Activated CD4-positive, alpha-beta memory T cell treated with anti-CD3 and anti-CD28 coated beads, Interleukin-2, amount 10 ng/mL, durations not matched to agents 7 days and 5 days (primary cell): ENCODE measurements at regions not wholly inside any gene's neighbourhood (a gene's known extent, or its start where the extent isn't known, plus 50 kb on each side); places are given as distances from the start of the nearest gene placed in this dataset.
"Not testable (repeated sequence)": the region's sequence is repeated elsewhere in the genome, so short reads cannot be mapped to it uniquely, and the experiment has no call there.

ENCODE experiments used
- CTCF ChIA-PET: fragments of 350-600 bp; sonication (Branson Sonifier 250); formaldehyde crosslinking; loops from one replicate; lab custom pipeline; 2021; ENCODE audit warnings: antibody characterized with exemption, inconsistent platforms; lab: Charles Lee
- POLR2A ChIA-PET: fragments of 350-600 bp; sonication (Branson Sonifier 250); formaldehyde crosslinking; loops from one replicate; lab custom pipeline; 2021; ENCODE audit warnings: antibody characterized with exemption; lab: Charles Lee
- DNase-seq: peaks from one replicate; pipeline ENCODE4 v3.0.0-alpha.2; 2020
- H3K27ac Mint-ChIP-seq: one replicate; pipeline ENCODE4 v1.8.0; 2021; ENCODE audit warnings: mild to moderate bottlenecking, mixed read lengths
- H3K27me3 Mint-ChIP-seq: one replicate; pipeline ENCODE4 v1.8.0; 2021; ENCODE audit warnings: mixed read lengths
- H3K36me3 Mint-ChIP-seq: one replicate; pipeline ENCODE4 v1.8.0; 2021; ENCODE audit warnings: low read depth, mixed read lengths
- H3K4me1 Mint-ChIP-seq: one replicate; pipeline ENCODE4 v1.8.0; 2021; ENCODE audit warnings: mixed read lengths
- H3K4me3 Mint-ChIP-seq: one replicate; pipeline ENCODE4 v1.8.0; 2021; ENCODE audit warnings: mild to moderate bottlenecking, mixed read lengths
- H3K9me3 Mint-ChIP-seq: one replicate; pipeline ENCODE4 v1.8.0; 2021; ENCODE audit warnings: mixed read lengths

- Mint-ChIP-seq H3K4me1 (no peaks in the 10 kb centered on the region), H3K9me3 (no peaks in the 10 kb centered on the region)
These were observed 250.8 kb upstream of the RSPO3 start for GRCh38 chr6:126867641-126868040.

GRCh38 chr6:126873351-126873750 lies 245.1 kb upstream of the RSPO3 start:
- Mint-ChIP-seq H3K27me3 (no peaks in the 10 kb centered on the region), H3K27ac (no peak overlapping the region), H3K9me3 (no peaks in the 10 kb centered on the region), H3K36me3 (no peaks in the 10 kb centered on the region), H3K4me3 (no peak overlapping the region), H3K4me1 (no peaks in the 10 kb centered on the region)
- DNase-seq: no peak
- ChIA-PET CTCF (no interaction called here), POLR2A (no interaction called here)

More at GRCh38 chr6:126867641-126868040, 250.8 kb upstream of the RSPO3 start:
- CTCF ChIA-PET: no interaction called here
- Mint-ChIP-seq H3K4me3 (no peak overlapping the region), H3K36me3 (no peaks in the 10 kb centered on the region), H3K27me3 (no peaks in the 10 kb centered on the region), H3K27ac (no peak overlapping the region)
- POLR2A ChIA-PET: no interaction called here
- no peak for DNase-seq

GRCh38 chr6:126873791-126874190 lies 244.7 kb upstream of the RSPO3 start:
- H3K27me3 Mint-ChIP-seq: no peaks in the 10 kb centered on the region
- CTCF ChIA-PET: no interaction called here
- POLR2A ChIA-PET: no interaction called here

GRCh38 chr6:126876446-126876845 lies 242.0 kb upstream of the RSPO3 start:
- ChIA-PET CTCF (no interaction called here), POLR2A (no interaction called here)
- Mint-ChIP-seq H3K9me3 (no peaks in the 10 kb centered on the region), H3K4me3 (no peak overlapping the region), H3K4me1 (no peaks in the 10 kb centered on the region), H3K36me3 (no peaks in the 10 kb centered on the region), H3K27ac (no peak overlapping the region), H3K27me3 (no peaks in the 10 kb centered on the region)
- no peak for DNase-seq

More at GRCh38 chr6:126873791-126874190, 244.7 kb upstream of the RSPO3 start:
- Mint-ChIP-seq H3K9me3 (no peaks in the 10 kb centered on the region), H3K4me1 (no peaks in the 10 kb centered on the region), H3K27ac (no peak overlapping the region), H3K4me3 (no peak overlapping the region), H3K36me3 (no peaks in the 10 kb centered on the region)
- no peak for DNase-seq

- no peak overlapping the region for H3K4me3 Mint-ChIP-seq
- H3K36me3 Mint-ChIP-seq: no peaks in the 10 kb centered on the region
- no peak for DNase-seq
- ChIA-PET POLR2A (no interaction called here), CTCF (no interaction called here)
- H3K4me1 Mint-ChIP-seq: no peaks in the 10 kb centered on the region
- no peaks in the 10 kb centered on the region for H3K9me3 Mint-ChIP-seq
- no peaks in the 10 kb centered on the region for H3K27me3 Mint-ChIP-seq
- H3K27ac Mint-ChIP-seq: no peak overlapping the region
These were observed 237.5 kb upstream of the RSPO3 start for GRCh38 chr6:126880964-126881363.

- CTCF ChIA-PET: no interaction called here
- Mint-ChIP-seq H3K36me3 (no peaks in the 10 kb centered on the region), H3K27ac (no peak overlapping the region), H3K4me1 (no peaks in the 10 kb centered on the region), H3K27me3 (no peaks in the 10 kb centered on the region), H3K4me3 (no peak overlapping the region), H3K9me3 (no peaks in the 10 kb centered on the region)
- DNase-seq: no peak
- POLR2A ChIA-PET: no interaction called here
These were observed 232.4 kb upstream of the RSPO3 start for GRCh38 chr6:126886106-126886505.

GRCh38 chr6:126888727-126889725 lies 229.4 kb upstream of the RSPO3 start:
- no peak overlapping the region for H3K4me3 Mint-ChIP-seq
- H3K9me3 Mint-ChIP-seq: no peaks in the 10 kb centered on the region
- DNase-seq: no peak
- no peak overlapping the region for H3K27ac Mint-ChIP-seq
- H3K27me3 Mint-ChIP-seq: no peaks in the 10 kb centered on the region
- no peaks in the 10 kb centered on the region for H3K4me1 Mint-ChIP-seq
- POLR2A ChIA-PET: no interaction called here
- H3K36me3 Mint-ChIP-seq: no peaks in the 10 kb centered on the region
- CTCF ChIA-PET: no interaction called here

GRCh38 chr6:126890055-126890454 lies 228.4 kb upstream of the RSPO3 start:
- Mint-ChIP-seq H3K4me3 (no peak overlapping the region), H3K9me3 (no peaks in the 10 kb centered on the region), H3K4me1 (no peaks in the 10 kb centered on the region), H3K27ac (no peak overlapping the region), H3K36me3 (no peaks in the 10 kb centered on the region), H3K27me3 (no peaks in the 10 kb centered on the region)
- CTCF ChIA-PET: no interaction called here
- DNase-seq: no peak
- POLR2A ChIA-PET: no interaction called here

GRCh38 chr6:126891158-126891557 lies 227.3 kb upstream of the RSPO3 start:
- Mint-ChIP-seq H3K27me3 (no peaks in the 10 kb centered on the region), H3K4me1 (no peaks in the 10 kb centered on the region), H3K9me3 (no peaks in the 10 kb centered on the region), H3K27ac (no peak overlapping the region), H3K36me3 (no peaks in the 10 kb centered on the region), H3K4me3 (no peak overlapping the region)
- ChIA-PET CTCF (no interaction called here), POLR2A (no interaction called here)
- DNase-seq: no peak

- H3K4me1 Mint-ChIP-seq, H3K9me3 Mint-ChIP-seq, H3K4me3 Mint-ChIP-seq, H3K27me3 Mint-ChIP-seq, DNase-seq, CTCF ChIA-PET, H3K27ac Mint-ChIP-seq, H3K36me3 Mint-ChIP-seq, POLR2A ChIA-PET: not testable (repeated sequence)
These were observed 225.6 kb upstream of the RSPO3 start for GRCh38 chr6:126892869-126893268.

- CTCF ChIA-PET: no interaction called here
- no peak overlapping the region for H3K4me3 Mint-ChIP-seq
These were observed 220.7 kb upstream of the RSPO3 start for GRCh38 chr6:126897758-126898157.

GRCh38 chr6:126904176-126904575 lies 214.3 kb upstream of the RSPO3 start:
- ChIA-PET POLR2A (no interaction called here), CTCF (no interaction called here)
- Mint-ChIP-seq H3K9me3 (no peaks in the 10 kb centered on the region), H3K27ac (no peak overlapping the region), H3K27me3 (no peaks in the 10 kb centered on the region), H3K36me3 (no peaks in the 10 kb centered on the region), H3K4me1 (no peaks in the 10 kb centered on the region), H3K4me3 (no peak overlapping the region)
- DNase-seq: no peak

More at GRCh38 chr6:126897758-126898157, 220.7 kb upstream of the RSPO3 start:
- DNase-seq: no peak
- no peaks in the 10 kb centered on the region for H3K9me3 Mint-ChIP-seq
- H3K27ac Mint-ChIP-seq: no peak overlapping the region
- H3K36me3 Mint-ChIP-seq: no peaks in the 10 kb centered on the region
- POLR2A ChIA-PET: no interaction called here
- H3K27me3 Mint-ChIP-seq: no peaks in the 10 kb centered on the region
- no peaks in the 10 kb centered on the region for H3K4me1 Mint-ChIP-seq

- Mint-ChIP-seq H3K4me1 (no peaks in the 10 kb centered on the region), H3K9me3 (no peaks in the 10 kb centered on the region), H3K27ac (no peak overlapping the region), H3K36me3 (no peaks in the 10 kb centered on the region), H3K4me3 (no peak overlapping the region), H3K27me3 (no peaks in the 10 kb centered on the region)
- ChIA-PET CTCF (no interaction called here), POLR2A (no interaction called here)
- DNase-seq: no peak
These were observed 212.6 kb upstream of the RSPO3 start for GRCh38 chr6:126905917-126906316.

- Mint-ChIP-seq H3K27me3 (no peaks in the 10 kb centered on the region), H3K9me3 (no peaks in the 10 kb centered on the region), H3K36me3 (no peaks in the 10 kb centered on the region), H3K27ac (no peak overlapping the region), H3K4me1 (no peaks in the 10 kb centered on the region), H3K4me3 (no peak overlapping the region)
- no peak for DNase-seq
- POLR2A ChIA-PET: no interaction called here
- CTCF ChIA-PET: no interaction called here
These were observed 211.2 kb upstream of the RSPO3 start for GRCh38 chr6:126907312-126907711.
